ENCODE measurements at regions not wholly inside any gene's neighbourhood (a gene's known extent, or its start where the extent isn't known, plus 50 kb on each side); places are given as distances from the start of the nearest gene placed in this dataset.
"Not testable (repeated sequence)": the region's sequence is repeated elsewhere in the genome, so short reads cannot be mapped to it uniquely, and the experiment has no call there.

DNA sequence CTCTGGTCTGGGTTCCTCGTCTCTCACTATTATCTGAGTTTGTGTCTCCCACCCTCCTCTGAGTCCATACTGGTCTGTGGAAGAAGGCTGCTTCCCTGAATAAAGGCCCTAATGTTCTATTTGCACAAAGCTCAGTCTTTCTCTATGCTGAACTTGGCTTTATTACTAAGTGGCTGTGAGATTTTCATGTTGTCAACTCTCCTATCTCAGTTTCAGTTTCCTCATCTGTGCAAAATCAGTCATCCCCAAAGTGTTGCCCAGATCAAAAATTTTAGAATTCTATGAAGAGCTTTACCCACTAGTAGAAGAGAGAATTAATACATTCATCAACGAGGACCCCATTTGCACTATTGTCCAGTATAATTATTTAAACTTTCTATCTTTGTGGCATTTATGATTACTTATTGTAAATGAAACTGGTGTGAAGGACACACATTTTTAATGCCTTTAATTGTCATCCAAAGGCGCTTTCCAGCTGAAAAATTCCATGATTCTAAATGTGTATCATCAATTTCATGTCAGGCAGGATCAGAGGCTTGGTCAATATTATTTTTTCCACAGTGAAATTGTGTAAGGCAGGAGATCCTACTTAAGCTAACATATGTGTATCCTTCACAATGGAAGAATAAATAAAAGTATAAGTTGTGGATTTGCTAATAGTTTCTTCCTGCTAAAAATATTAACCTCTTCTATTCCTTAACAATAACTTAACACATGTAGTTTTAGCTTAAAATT, 79.1 kb upstream of the EEA1 start:
- no peak overlapping the region for H3K4me3 ChIP-seq
- intact Hi-C loops (cut with DNase I; ENCODE audit: low total_unique reads) = no loop called here

GRCh38 chr12:93008880-93009279, 79.8 kb upstream of the EEA1 start:
- H3K9me3 ChIP-seq; intact Hi-C loops (cut with DNase I; ENCODE audit: low total_unique reads); H3K27me3 ChIP-seq; H3K27ac ChIP-seq; H3K4me1 ChIP-seq; H3K4me3 ChIP-seq; DNase-seq; H3K36me3 ChIP-seq: not testable (repeated sequence)

More for the DNA sequence above, 79.1 kb upstream of the EEA1 start:
- TF ChIP-seq, protein P1, sequence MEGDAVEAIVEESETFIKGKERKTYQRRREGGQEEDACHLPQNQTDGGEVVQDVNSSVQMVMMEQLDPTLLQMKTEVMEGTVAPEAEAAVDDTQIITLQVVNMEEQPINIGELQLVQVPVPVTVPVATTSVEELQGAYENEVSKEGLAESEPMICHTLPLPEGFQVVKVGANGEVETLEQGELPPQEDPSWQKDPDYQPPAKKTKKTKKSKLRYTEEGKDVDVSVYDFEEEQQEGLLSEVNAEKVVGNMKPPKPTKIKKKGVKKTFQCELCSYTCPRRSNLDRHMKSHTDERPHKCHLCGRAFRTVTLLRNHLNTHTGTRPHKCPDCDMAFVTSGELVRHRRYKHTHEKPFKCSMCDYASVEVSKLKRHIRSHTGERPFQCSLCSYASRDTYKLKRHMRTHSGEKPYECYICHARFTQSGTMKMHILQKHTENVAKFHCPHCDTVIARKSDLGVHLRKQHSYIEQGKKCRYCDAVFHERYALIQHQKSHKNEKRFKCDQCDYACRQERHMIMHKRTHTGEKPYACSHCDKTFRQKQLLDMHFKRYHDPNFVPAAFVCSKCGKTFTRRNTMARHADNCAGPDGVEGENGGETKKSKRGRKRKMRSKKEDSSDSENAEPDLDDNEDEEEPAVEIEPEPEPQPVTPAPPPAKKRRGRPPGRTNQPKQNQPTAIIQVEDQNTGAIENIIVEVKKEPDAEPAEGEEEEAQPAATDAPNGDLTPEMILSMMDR (IDR thresholded peaks at IDR 0.05) = no peak
- TF ChIP-seq POLR2A (IDR thresholded peaks at IDR 0.05) = no peak
- H3K9me3 ChIP-seq = no peaks in the 10 kb centered on the region
- DNase-seq = no peak
- H3K27ac ChIP-seq = no peak overlapping the region
- H3K27me3 ChIP-seq = no peaks in the 10 kb centered on the region
- no peaks in the 10 kb centered on the region for H3K4me1 ChIP-seq
- H3K36me3 ChIP-seq = no peaks in the 10 kb centered on the region

DNA sequence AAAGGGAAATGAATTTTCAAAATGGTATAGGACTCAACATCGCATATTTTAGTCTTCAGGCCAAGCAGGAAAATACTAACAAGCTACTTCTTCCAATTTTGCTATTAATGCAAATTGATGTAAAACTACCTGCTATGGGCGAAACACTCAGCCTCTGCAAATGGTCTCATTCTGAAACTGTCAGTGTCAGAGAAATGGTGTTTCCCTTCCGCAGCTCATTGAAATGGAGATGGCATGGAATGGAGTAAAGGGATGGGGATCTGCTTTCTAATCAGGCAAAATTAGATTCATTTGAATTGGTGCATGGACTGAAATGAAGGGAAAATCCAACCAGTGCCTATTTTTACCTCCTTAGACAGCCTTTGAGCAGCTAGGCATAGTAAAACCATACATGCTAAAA, 80.4 kb upstream of the EEA1 start:
- DNase-seq = no peak
- intact Hi-C loops (cut with DNase I; ENCODE audit: low total_unique reads) = no loop called here
- no peak overlapping the region for H3K4me3 ChIP-seq
- no peaks in the 10 kb centered on the region for H3K27me3 ChIP-seq
- no peaks in the 10 kb centered on the region for H3K9me3 ChIP-seq
- no peak overlapping the region for H3K27ac ChIP-seq
- H3K4me1 ChIP-seq = no peaks in the 10 kb centered on the region
- no peaks in the 10 kb centered on the region for H3K36me3 ChIP-seq
- TF ChIP-seq POLR2A (IDR thresholded peaks at IDR 0.05) = no peak
- TF ChIP-seq, protein P1 (IDR thresholded peaks at IDR 0.05) = no peak

DNA sequence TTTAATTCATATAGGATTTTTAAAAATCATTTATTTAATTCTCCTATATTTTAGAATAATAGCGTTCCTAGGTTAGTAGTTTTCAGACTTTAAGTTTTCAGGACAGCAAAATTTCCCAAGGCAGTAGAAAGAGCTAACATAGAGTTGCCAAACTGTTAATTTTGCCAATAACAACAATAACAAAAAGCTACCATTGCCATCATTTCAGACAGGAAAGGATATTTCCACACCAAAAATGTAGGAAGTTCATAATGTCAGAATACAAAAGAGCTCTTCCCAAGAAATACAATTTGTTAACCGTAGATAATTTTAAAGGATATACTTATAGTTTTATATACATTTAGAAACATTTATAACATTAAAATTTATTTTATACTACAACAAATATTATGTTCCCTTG, 81.4 kb upstream of the EEA1 start:
- DNase-seq = no peak
- intact Hi-C loops (cut with DNase I; ENCODE audit: low total_unique reads) = no loop called here
- H3K9me3 ChIP-seq = no peaks in the 10 kb centered on the region
- no peaks in the 10 kb centered on the region for H3K27me3 ChIP-seq
- TF ChIP-seq, protein P1 (IDR thresholded peaks at IDR 0.05) = no peak
- no peak for TF ChIP-seq POLR2A (IDR thresholded peaks at IDR 0.05)
- H3K4me1 ChIP-seq = no peaks in the 10 kb centered on the region
- no peaks in the 10 kb centered on the region for H3K36me3 ChIP-seq
- H3K4me3 ChIP-seq = no peak overlapping the region
- no peak overlapping the region for H3K27ac ChIP-seq

DNA sequence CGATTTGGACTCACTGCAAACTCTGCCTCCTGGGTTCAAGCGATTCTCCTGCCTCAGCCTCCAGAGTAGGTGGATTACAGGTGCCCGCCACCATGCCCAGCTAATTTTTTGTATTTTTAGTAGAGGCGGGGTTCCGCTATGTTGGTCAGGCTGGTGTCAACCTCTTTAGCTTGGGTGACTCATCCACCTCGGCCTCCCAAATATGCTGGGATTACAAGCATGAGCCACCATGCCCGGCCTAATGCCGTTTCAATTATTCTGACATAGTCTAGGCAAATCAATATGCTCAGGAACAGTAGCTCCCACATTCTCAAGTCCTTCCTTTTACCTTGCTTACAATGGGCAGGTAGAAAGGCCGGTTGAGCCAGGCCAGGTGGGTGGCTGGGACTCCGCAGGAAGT, 82.0 kb upstream of the EEA1 start:
- no peak for DNase-seq
- no peaks in the 10 kb centered on the region for H3K27me3 ChIP-seq
- TF ChIP-seq, protein P1 (IDR thresholded peaks at IDR 0.05) = no peak
- TF ChIP-seq POLR2A (IDR thresholded peaks at IDR 0.05) = no peak
- no peaks in the 10 kb centered on the region for H3K9me3 ChIP-seq
- intact Hi-C loops (cut with DNase I; ENCODE audit: low total_unique reads) = no loop called here
- no peak overlapping the region for H3K27ac ChIP-seq
- no peak overlapping the region for H3K4me3 ChIP-seq
- no peaks in the 10 kb centered on the region for H3K36me3 ChIP-seq
- H3K4me1 ChIP-seq = no peaks in the 10 kb centered on the region

All from uterus (tissue), 3 donors.